ENCODE measurements at regions not wholly inside any gene's neighbourhood (a gene's known extent, or its start where the extent isn't known, plus 50 kb on each side); places are given as distances from the start of the nearest gene placed in this dataset.

- Mint-ChIP-seq H3K4me3 (ENCODE audit: unreplicated experiment) (no peak overlapping the region), H3K9me3 (ENCODE audit: unreplicated experiment) (peaks cover 7% of the 10 kb centered on the region), H3K27ac (ENCODE audit: low read depth, unreplicated experiment) (no peak overlapping the region), H3K4me1 (ENCODE audit: insufficient read depth, unreplicated experiment) (no peaks in the 10 kb centered on the region), H3K36me3 (ENCODE audit: insufficient read depth, unreplicated experiment) (no peaks in the 10 kb centered on the region), H3K27me3 (ENCODE audit: insufficient read depth, unreplicated experiment) (no peaks in the 10 kb centered on the region)
- no peak for TF ChIP-seq CTCF (IDR thresholded peaks at IDR 0.05; ENCODE audit: unreplicated experiment)
- ChIA-PET POLR2A (no interaction called here), CTCF (no interaction called here)
- DNase-seq (ENCODE audit: unreplicated experiment): no peak
- intact Hi-C loops (cut with micrococcal nuclease): no loop called here
- no TSS peak for BruUV-seq (replicated peaks)
Measured at GRCh38 chr14:82604819-82605218, 1071.2 kb upstream of the SEL1L start.

- intact Hi-C loops (cut with micrococcal nuclease): no loop called here
- Mint-ChIP-seq H3K27me3 (ENCODE audit: insufficient read depth, unreplicated experiment) (no peaks in the 10 kb centered on the region), H3K9me3 (ENCODE audit: unreplicated experiment) (no peaks in the 10 kb centered on the region), H3K27ac (ENCODE audit: low read depth, unreplicated experiment) (no peak overlapping the region), H3K4me1 (ENCODE audit: insufficient read depth, unreplicated experiment) (peaks cover 6% of the 10 kb centered on the region), H3K36me3 (ENCODE audit: insufficient read depth, unreplicated experiment) (no peaks in the 10 kb centered on the region), H3K4me3 (ENCODE audit: unreplicated experiment) (no peak overlapping the region)
- no peak for DNase-seq (ENCODE audit: unreplicated experiment)
- TF ChIP-seq CTCF (IDR thresholded peaks at IDR 0.05; ENCODE audit: unreplicated experiment): no peak
- ChIA-PET CTCF (no interaction called here), POLR2A (interaction anchor here (0.7 kb wide), 1 partner anchor 63 kb away, joined by 5 read pairs; no protein-coding TSS in a partner anchor)
- BruUV-seq (replicated peaks): no TSS peak
Measured at GRCh38 chr14:82621881-82622450, 1088.3 kb upstream of the SEL1L start.

GRCh38 chr14:82626156-82627066, 1092.8 kb upstream of the SEL1L start:
- H3K27me3 Mint-ChIP-seq (ENCODE audit: insufficient read depth, unreplicated experiment): no peaks in the 10 kb centered on the region

More at GRCh38 chr14:82626156-82627066, 1092.8 kb upstream of the SEL1L start:
- no peak for TF ChIP-seq CTCF (IDR thresholded peaks at IDR 0.05; ENCODE audit: unreplicated experiment)
- BruUV-seq (replicated peaks): no TSS peak
- H3K27ac Mint-ChIP-seq (ENCODE audit: low read depth, unreplicated experiment): no peak overlapping the region
- no peak for DNase-seq (ENCODE audit: unreplicated experiment)
- ChIA-PET POLR2A (interaction anchor here (0.6 kb wide), 1 partner anchor 14 kb away, joined by 3 read pairs; no protein-coding TSS in a partner anchor), CTCF (interaction anchor here (0.6 to 1.5 kb wide), 3 partner anchors 16 to 393 kb away, joined by 3 read pairs; no protein-coding TSS in a partner anchor)
- peaks cover 6% of the 10 kb centered on the region for H3K4me1 Mint-ChIP-seq (ENCODE audit: insufficient read depth, unreplicated experiment)
- H3K9me3 Mint-ChIP-seq (ENCODE audit: unreplicated experiment): no peaks in the 10 kb centered on the region
- intact Hi-C loops (cut with micrococcal nuclease): no loop called here
- no peaks in the 10 kb centered on the region for H3K36me3 Mint-ChIP-seq (ENCODE audit: insufficient read depth, unreplicated experiment)
- no peak overlapping the region for H3K4me3 Mint-ChIP-seq (ENCODE audit: unreplicated experiment)
